NK-92 treated with Interleukin-12 subunit alpha and Interleukin-12 subunit beta, amount 100 ng/mL, for 24 hours (cell line): ENCODE measurements at regions not wholly inside any gene's neighbourhood (a gene's known extent, or its start where the extent isn't known, plus 50 kb on each side); places are given as distances from the start of the nearest gene placed in this dataset.
"Not testable (repeated sequence)": the region's sequence is repeated elsewhere in the genome, so short reads cannot be mapped to it uniquely, and the experiment has no call there.

ENCODE experiments used
- DNase-seq: peaks from one replicate; lab custom pipeline; 2025; lab: John Stamatoyannopoulos, UW

GRCh38 chr1:102661481-102661880, 446.8 kb downstream of the COL11A1 start:
- no peak for DNase-seq

GRCh38 chr1:102659876-102660483, 448.3 kb downstream of the COL11A1 start:
- DNase-seq, result not testable (repeated sequence)

GRCh38 chr1:102655034-102655433, 453.3 kb downstream of the COL11A1 start:
- DNase-seq, result no peak

GRCh38 chr1:102640872-102641271, 467.4 kb downstream of the COL11A1 start:
- DNase-seq, result no peak

GRCh38 chr1:102640312-102640711, 468.0 kb downstream of the COL11A1 start:
- no peak for DNase-seq

GRCh38 chr1:102631691-102632090, 476.6 kb downstream of the COL11A1 start:
- DNase-seq, result no peak

- DNase-seq, result no peak
Observed at GRCh38 chr1:102630041-102630440, 478.3 kb downstream of the COL11A1 start.

GRCh38 chr1:102628109-102628613, 480.2 kb downstream of the COL11A1 start:
- DNase-seq, result no peak

- DNase-seq, result no peak
Observed at GRCh38 chr1:102627145-102627544, 481.2 kb downstream of the COL11A1 start.

- no peak for DNase-seq
Observed at GRCh38 chr1:102615896-102616295, 492.4 kb downstream of the COL11A1 start.

GRCh38 chr1:102595106-102595505, 513.2 kb downstream of the COL11A1 start:
- no peak for DNase-seq

- no peak for DNase-seq
Observed at GRCh38 chr1:102593276-102593675, 515.0 kb downstream of the COL11A1 start.

GRCh38 chr1:102588536-102588935, 519.8 kb downstream of the COL11A1 start:
- no peak for DNase-seq

GRCh38 chr1:102586022-102586421, 522.3 kb downstream of the COL11A1 start:
- DNase-seq, result no peak

GRCh38 chr1:102580806-102581205, 527.5 kb downstream of the COL11A1 start:
- DNase-seq, result no peak

GRCh38 chr1:102578804-102579203, 529.5 kb downstream of the COL11A1 start:
- no peak for DNase-seq

GRCh38 chr1:102572637-102573036, 535.7 kb downstream of the COL11A1 start:
- no peak for DNase-seq

GRCh38 chr1:102566182-102566581, 542.1 kb downstream of the COL11A1 start:
- no peak for DNase-seq

- DNase-seq, result no peak
Observed at GRCh38 chr1:102562380-102562779, 545.9 kb downstream of the COL11A1 start.

- DNase-seq, result peak; percentile 4
Observed at GRCh38 chr1:102550729-102551384, 554.1 kb upstream of the OLFM3 start.

- no peak for DNase-seq
Observed at GRCh38 chr1:102546251-102546650, 549.5 kb upstream of the OLFM3 start.

GRCh38 chr1:102535829-102536505, 539.2 kb upstream of the OLFM3 start:
- DNase-seq, result no peak

- DNase-seq, result no peak
Observed at GRCh38 chr1:102531036-102531435, 534.3 kb upstream of the OLFM3 start.
